Esophagus squamous epithelium (tissue), 4 donors: ENCODE measurements at regions not wholly inside any gene's neighbourhood (a gene's known extent, or its start where the extent isn't known, plus 50 kb on each side); places are given as distances from the start of the nearest gene placed in this dataset.

Experiments
- CTCF ChIP-seq, 6 experiments: fragments of 450-650 bp in 4 of 6; fragments of 200-600 bp in 2 of 6; sonication (generic) in 2 of 6; IDR thresholded peaks; one replicate each; pipeline ENCODE4 v1.5.1; 2016 to 2019; ENCODE audit warnings: antibody characterized with exemption in 6 of 6, mild to moderate bottlenecking in 4 of 6, moderate library complexity in 4 of 6
- POLR2A ChIP-seq, 4 donors: fragments of 450-650 bp; IDR thresholded peaks; one replicate each; pipeline ENCODE4 v1.6.1; 2017; ENCODE audit warnings: antibody characterized with exemption in 4 of 4, mild to moderate bottlenecking in 4 of 4, moderate library complexity in 3 of 4

- TF ChIP-seq CTCF (IDR thresholded peaks at IDR 0.05), result no peak
- no peak for TF ChIP-seq POLR2A (IDR thresholded peaks at IDR 0.05)
Observed at GRCh38 chr5:113703266-113703665, 189.8 kb downstream of the YTHDC2 start.
